Prostate gland (tissue), 2 donors: ENCODE measurements at regions not wholly inside any gene's neighbourhood (a gene's known extent, or its start where the extent isn't known, plus 50 kb on each side); places are given as distances from the start of the nearest gene placed in this dataset.
"Not testable (repeated sequence)": the region's sequence is repeated elsewhere in the genome, so short reads cannot be mapped to it uniquely, and the experiment has no call there.

Source experiments
- DNase-seq: peaks from one replicate; pipeline ENCODE4 v3.0.0-alpha.2; 2019; ENCODE audit warnings: low spot score
- H3K27ac ChIP-seq, 2 donors: fragments of 200-600 bp; sonication (generic); 2 replicates each; pipeline ENCODE4 v1.5.1; 2017 to 2019
- H3K27me3 ChIP-seq: fragments of 200-600 bp; sonication (generic); replicated peaks from 2 replicates; pipeline ENCODE4 v1.5.1; 2019; ENCODE audit not compliant: insufficient read depth
- H3K36me3 ChIP-seq, 2 donors: fragments of 200-600 bp; sonication (generic); 1 replicate in 1 of 2; 2 replicates in 1 of 2; pipeline versions ENCODE4 v1.5.1 to v1.8.1; 2017 to 2019
- H3K4me1 ChIP-seq: fragments of 200-600 bp; sonication (generic); replicated peaks from 2 replicates; pipeline ENCODE4 v1.5.1; 2019
- H3K4me3 ChIP-seq, 2 donors: fragments of 200-600 bp; sonication (generic); 2 replicates each; pipeline ENCODE4 v1.5.1; 2017 to 2019
- H3K9me3 ChIP-seq: fragments of 200-600 bp; sonication (generic); 2 replicates; pipeline ENCODE4 v1.5.1; 2017
- CTCF ChIP-seq, 4 experiments: fragments of 200-600 bp in 2 of 4; fragments of 450-650 bp in 2 of 4; sonication (generic) in 2 of 4; IDR thresholded peaks; 1 replicate in 3 of 4; 2 replicates in 1 of 4; pipeline ENCODE4 v1.5.1; 2016 to 2019; ENCODE audit warnings: antibody characterized with exemption in 4 of 4, mild to moderate bottlenecking in 2 of 4, moderate library complexity in 2 of 4
- POLR2A ChIP-seq: fragments of 450-650 bp; IDR thresholded peaks from one replicate; pipeline ENCODE4 v1.6.1; 2016; ENCODE audit warnings: antibody characterized with exemption, mild to moderate bottlenecking
- POLR2AphosphoS5 ChIP-seq: sonication (generic); formaldehyde crosslinking; IDR thresholded peaks from one replicate; pipeline ENCODE4 v1.6.1; 2017; ENCODE audit warnings: antibody characterized with exemption
- WGBS: methylation state at CpG from one replicate; pipeline ENCODE4 v1.1.5; 2018; 5-methylcytosine and 5-hydroxymethylcytosine counted together
- intact Hi-C: fragments of 100-400 bp; cut with DNase I; formaldehyde crosslinking; loops from one replicate; pipeline ENCODE4 v1.14.2; 2022

GRCh38 chr4:59748433-59748832, 1451.7 kb upstream of the ADGRL3 start:
- no peaks in the 10 kb centered on the region for H3K27me3 ChIP-seq
- H3K4me1 ChIP-seq: no peaks in the 10 kb centered on the region
- H3K4me3 ChIP-seq: no peak overlapping the region
- H3K36me3 ChIP-seq: no peaks in the 10 kb centered on the region
- H3K27ac ChIP-seq: no peak overlapping the region
- H3K9me3 ChIP-seq: no peaks in the 10 kb centered on the region
- WGBS: 91% methylated on average over 1 of the region's 1 CpG
- no peak for TF ChIP-seq POLR2A
- intact Hi-C loops: no loop called here
- DNase-seq: no peak

GRCh38 chr4:59759082-59759825, 1440.9 kb upstream of the ADGRL3 start:
- WGBS: 87% methylated on average over 9 of the region's 9 CpGs
- Histone ChIP-seq H3K27me3 (no peaks in the 10 kb centered on the region), H3K9me3 (no peaks in the 10 kb centered on the region), H3K36me3 (no peaks in the 10 kb centered on the region), H3K27ac (no peak overlapping the region), H3K4me3 (no peak overlapping the region), H3K4me1 (no peaks in the 10 kb centered on the region)
- intact Hi-C loops: no loop called here
- no peak for DNase-seq
- no peak for TF ChIP-seq POLR2AphosphoS5
- TF ChIP-seq POLR2A: no peak
- TF ChIP-seq CTCF (IDR thresholded peaks at IDR 0.05): no peak

GRCh38 chr4:59762344-59762743, 1437.8 kb upstream of the ADGRL3 start:
- Histone ChIP-seq H3K4me3 (no peak overlapping the region), H3K4me1 (no peaks in the 10 kb centered on the region), H3K9me3 (no peaks in the 10 kb centered on the region), H3K27ac (no peak overlapping the region), H3K27me3 (no peaks in the 10 kb centered on the region), H3K36me3 (no peaks in the 10 kb centered on the region)
- intact Hi-C loops: no loop called here
- no peak for TF ChIP-seq CTCF (IDR thresholded peaks at IDR 0.05)
- no peak for TF ChIP-seq POLR2AphosphoS5
- no peak for TF ChIP-seq POLR2A
- no peak for DNase-seq
- 86% methylated on average over 4 of the region's 4 CpGs for WGBS

- intact Hi-C loops: no loop called here
- no peaks in the 10 kb centered on the region for H3K4me1 ChIP-seq
- H3K27ac ChIP-seq: no peak overlapping the region
These were observed 1429.4 kb upstream of the ADGRL3 start for GRCh38 chr4:59770601-59771264.

GRCh38 chr4:59772641-59773139, 1427.4 kb upstream of the ADGRL3 start:
- H3K9me3 ChIP-seq: no peaks in the 10 kb centered on the region
- no peaks in the 10 kb centered on the region for H3K4me1 ChIP-seq
- DNase-seq: no peak
- no peak overlapping the region for H3K27ac ChIP-seq
- intact Hi-C loops: no loop called here
- H3K36me3 ChIP-seq: no peaks in the 10 kb centered on the region
- H3K4me3 ChIP-seq: no peak overlapping the region
- no peaks in the 10 kb centered on the region for H3K27me3 ChIP-seq
- 83% methylated on average over 1 of the region's 1 CpG for WGBS
- TF ChIP-seq POLR2AphosphoS5 (no peak), CTCF (IDR thresholded peaks at IDR 0.05) (no peak), POLR2A (no peak)

More at GRCh38 chr4:59770601-59771264, 1429.4 kb upstream of the ADGRL3 start:
- Histone ChIP-seq H3K36me3 (no peaks in the 10 kb centered on the region), H3K4me3 (no peak overlapping the region), H3K9me3 (no peaks in the 10 kb centered on the region), H3K27me3 (no peaks in the 10 kb centered on the region)
- TF ChIP-seq POLR2A: no peak
- TF ChIP-seq CTCF (IDR thresholded peaks at IDR 0.05): no peak
- TF ChIP-seq POLR2AphosphoS5: no peak
- no peak for DNase-seq

- intact Hi-C loops, DNase-seq, H3K4me3 ChIP-seq, H3K9me3 ChIP-seq, H3K27me3 ChIP-seq, H3K4me1 ChIP-seq, H3K27ac ChIP-seq, H3K36me3 ChIP-seq: not testable (repeated sequence)
- 88% methylated on average over 3 of the region's 3 CpGs for WGBS
These were observed 1419.9 kb upstream of the ADGRL3 start for GRCh38 chr4:59780271-59780670.
